ENCODE measurements at regions not wholly inside any gene's neighbourhood (a gene's known extent, or its start where the extent isn't known, plus 50 kb on each side); places are given as distances from the start of the nearest gene placed in this dataset.

DNA sequence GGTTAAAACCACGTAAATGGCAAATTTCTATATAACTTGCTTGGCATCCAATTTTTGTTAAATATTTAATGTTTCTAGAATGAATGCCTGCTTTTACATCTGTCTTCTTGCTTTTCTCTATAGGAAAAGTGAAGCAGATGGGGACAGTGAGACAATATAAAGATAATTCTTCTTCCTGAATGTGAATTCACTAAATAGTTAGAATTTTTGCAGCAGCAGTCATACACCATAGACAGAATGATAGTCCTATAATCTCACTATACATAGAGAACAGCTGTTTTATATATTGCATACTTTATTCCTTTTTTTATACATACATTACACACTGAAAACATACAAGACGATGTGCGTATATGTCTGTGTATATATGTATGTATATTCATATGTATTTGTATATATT, 1127.3 kb downstream of the PCDH9 start:
- no peaks in the 10 kb centered on the region for H3K9me2 ChIP-seq (replicated peaks; ENCODE audit: insufficient read depth, low read length)
- H3F3A ChIP-seq (ENCODE audit: insufficient read depth): no peaks in the 10 kb centered on the region
- H2AFZ ChIP-seq (ENCODE audit: low read depth, low read length, severe bottlenecking): no peak overlapping the region
- H3K9me3 ChIP-seq (ENCODE audit: insufficient read depth, low read length): no peaks in the 10 kb centered on the region
- no peaks in the 10 kb centered on the region for H3K36me3 ChIP-seq (ENCODE audit: low read length)
- no peaks in the 10 kb centered on the region for H4K20me1 ChIP-seq (ENCODE audit: low read depth, low read length)
- no peaks in the 10 kb centered on the region for H3K27me3 ChIP-seq (ENCODE audit: low read length)
- H3K9ac ChIP-seq (ENCODE audit: low read length): no peak overlapping the region
- no peak overlapping the region for H3K4me3 ChIP-seq (ENCODE audit: insufficient read depth, low read length, poor library complexity, severe bottlenecking)
- no peak for TF ChIP-seq EZH2phosphoT487 (conservative IDR thresholded peaks at IDR 0.05; ENCODE audit: low read length)
- TF ChIP-seq, protein P1, sequence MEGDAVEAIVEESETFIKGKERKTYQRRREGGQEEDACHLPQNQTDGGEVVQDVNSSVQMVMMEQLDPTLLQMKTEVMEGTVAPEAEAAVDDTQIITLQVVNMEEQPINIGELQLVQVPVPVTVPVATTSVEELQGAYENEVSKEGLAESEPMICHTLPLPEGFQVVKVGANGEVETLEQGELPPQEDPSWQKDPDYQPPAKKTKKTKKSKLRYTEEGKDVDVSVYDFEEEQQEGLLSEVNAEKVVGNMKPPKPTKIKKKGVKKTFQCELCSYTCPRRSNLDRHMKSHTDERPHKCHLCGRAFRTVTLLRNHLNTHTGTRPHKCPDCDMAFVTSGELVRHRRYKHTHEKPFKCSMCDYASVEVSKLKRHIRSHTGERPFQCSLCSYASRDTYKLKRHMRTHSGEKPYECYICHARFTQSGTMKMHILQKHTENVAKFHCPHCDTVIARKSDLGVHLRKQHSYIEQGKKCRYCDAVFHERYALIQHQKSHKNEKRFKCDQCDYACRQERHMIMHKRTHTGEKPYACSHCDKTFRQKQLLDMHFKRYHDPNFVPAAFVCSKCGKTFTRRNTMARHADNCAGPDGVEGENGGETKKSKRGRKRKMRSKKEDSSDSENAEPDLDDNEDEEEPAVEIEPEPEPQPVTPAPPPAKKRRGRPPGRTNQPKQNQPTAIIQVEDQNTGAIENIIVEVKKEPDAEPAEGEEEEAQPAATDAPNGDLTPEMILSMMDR (IDR thresholded peaks at IDR 0.05; ENCODE audit: insufficient read depth, low read length, poor library complexity, severe bottlenecking): no peak
- no peak overlapping the region for H3K27ac ChIP-seq (ENCODE audit: low read depth, low read length)
- H3K79me2 ChIP-seq (ENCODE audit: insufficient read depth, low read length): no peaks in the 10 kb centered on the region
- no peak overlapping the region for H3K4me2 ChIP-seq (ENCODE audit: low read depth, low read length, poor library complexity, severe bottlenecking)

DNA sequence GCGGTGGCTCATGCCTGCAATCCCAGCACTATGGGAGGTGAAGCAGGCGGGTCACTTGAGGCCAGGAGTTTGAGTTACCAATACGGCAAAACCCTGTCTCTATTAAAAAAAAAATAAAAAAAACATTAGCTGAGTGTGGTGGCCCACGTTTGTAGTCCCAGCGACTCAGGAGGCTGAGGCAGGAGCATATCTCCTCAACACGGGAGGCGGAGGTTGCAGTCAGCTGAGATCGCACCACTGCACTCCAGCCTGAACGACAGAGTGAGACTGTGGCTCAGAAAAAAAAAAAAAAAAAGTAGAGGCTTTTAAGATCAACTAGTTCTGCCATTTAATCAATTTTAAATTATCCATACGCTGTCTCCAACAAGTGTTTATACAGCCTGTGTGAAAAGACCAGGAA, 1130.3 kb downstream of the PCDH9 start:
- no peaks in the 10 kb centered on the region for H4K20me1 ChIP-seq (ENCODE audit: low read depth, low read length)
- no peaks in the 10 kb centered on the region for H3K36me3 ChIP-seq (ENCODE audit: low read length)
- H3K79me2 ChIP-seq (ENCODE audit: insufficient read depth, low read length): no peaks in the 10 kb centered on the region
- TF ChIP-seq, protein P1 (IDR thresholded peaks at IDR 0.05; ENCODE audit: insufficient read depth, low read length, poor library complexity, severe bottlenecking): no peak
- TF ChIP-seq EZH2phosphoT487 (conservative IDR thresholded peaks at IDR 0.05; ENCODE audit: low read length): no peak
- H3K9me3 ChIP-seq (ENCODE audit: insufficient read depth, low read length): peaks cover under 1% of the 10 kb centered on the region; the same call in 1 of the 2 replicates
- H2AFZ ChIP-seq (ENCODE audit: low read depth, low read length, severe bottlenecking): peak overlapping the region; percentile 72
- no peaks in the 10 kb centered on the region for H3F3A ChIP-seq (ENCODE audit: insufficient read depth)
- H3K9me2 ChIP-seq (replicated peaks; ENCODE audit: insufficient read depth, low read length): no peaks in the 10 kb centered on the region
- H3K27me3 ChIP-seq (ENCODE audit: low read length): no peaks in the 10 kb centered on the region
- no peak overlapping the region for H3K4me3 ChIP-seq (ENCODE audit: insufficient read depth, low read length, poor library complexity, severe bottlenecking)
- H3K27ac ChIP-seq (ENCODE audit: low read depth, low read length): no peak overlapping the region
- H3K9ac ChIP-seq (ENCODE audit: low read length): no peak overlapping the region
- H3K4me2 ChIP-seq (ENCODE audit: low read depth, low read length, poor library complexity, severe bottlenecking): no peak overlapping the region

DNA sequence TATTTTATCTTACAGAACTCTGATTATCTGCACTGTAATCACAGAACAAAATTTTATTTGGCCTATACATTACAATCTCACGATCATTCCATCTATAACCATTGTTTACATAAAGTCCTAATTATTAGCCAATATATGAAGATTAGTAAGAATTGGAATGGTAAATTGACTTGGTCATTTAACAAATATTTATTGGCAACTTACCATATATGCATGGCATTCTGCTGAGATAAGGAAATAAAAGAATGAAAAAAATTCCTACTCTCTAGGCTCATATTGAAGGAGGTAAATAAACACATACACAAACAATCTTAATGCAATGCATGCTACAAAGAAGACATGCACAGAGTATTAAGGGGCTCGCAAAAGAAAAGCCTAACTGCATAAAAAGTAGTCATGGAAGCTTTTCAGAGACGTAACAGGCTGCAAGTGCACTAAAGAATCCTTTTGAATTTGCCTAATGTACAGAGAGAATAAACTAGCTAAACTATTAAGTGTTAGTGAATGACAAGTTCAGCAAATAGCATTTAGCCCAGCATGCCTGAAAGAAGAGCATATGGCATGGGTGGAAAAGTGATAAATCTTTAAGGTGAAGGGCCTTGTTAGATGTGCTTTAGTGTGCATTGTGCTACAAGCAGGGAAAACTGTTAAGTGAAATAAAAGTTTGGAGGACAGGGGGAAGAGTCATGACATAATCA, 1131.1 kb downstream of the PCDH9 start:
- H2AFZ ChIP-seq (ENCODE audit: low read depth, low read length, severe bottlenecking): peak overlapping the region; percentile 72

More for the DNA sequence above, 1131.1 kb downstream of the PCDH9 start:
- Histone ChIP-seq H3K27ac (ENCODE audit: low read depth, low read length) (no peak overlapping the region), H3K9ac (ENCODE audit: low read length) (no peak overlapping the region), H3K4me3 (ENCODE audit: insufficient read depth, low read length, poor library complexity, severe bottlenecking) (no peak overlapping the region), H3K36me3 (ENCODE audit: low read length) (no peaks in the 10 kb centered on the region), H3K9me3 (ENCODE audit: insufficient read depth, low read length) (peaks cover 7% of the 10 kb centered on the region; the same call in 1 of the 2 replicates), H4K20me1 (ENCODE audit: low read depth, low read length) (no peaks in the 10 kb centered on the region), H3K4me2 (ENCODE audit: low read depth, low read length, poor library complexity, severe bottlenecking) (no peak overlapping the region), H3K27me3 (ENCODE audit: low read length) (no peaks in the 10 kb centered on the region), H3K9me2 (replicated peaks; ENCODE audit: insufficient read depth, low read length) (no peaks in the 10 kb centered on the region), H3F3A (ENCODE audit: insufficient read depth) (no peaks in the 10 kb centered on the region), H3K79me2 (ENCODE audit: insufficient read depth, low read length) (no peaks in the 10 kb centered on the region)
- TF ChIP-seq, protein P1 (IDR thresholded peaks at IDR 0.05; ENCODE audit: insufficient read depth, low read length, poor library complexity, severe bottlenecking): no peak
- no peak for TF ChIP-seq EZH2phosphoT487 (conservative IDR thresholded peaks at IDR 0.05; ENCODE audit: low read length)

Data from SU-DHL-6 (cell line).